Inflammatory macrophage treated with lipopolysaccharide for 1 hour (primary cell): ENCODE measurements at regions not wholly inside any gene's neighbourhood (a gene's known extent, or its start where the extent isn't known, plus 50 kb on each side); places are given as distances from the start of the nearest gene placed in this dataset.

ENCODE experiments used
- DNase-seq, 2 donors: peaks; one replicate each; pipeline ENCODE4 v3.0.0-alpha.2; 2020 to 2022

DNA sequence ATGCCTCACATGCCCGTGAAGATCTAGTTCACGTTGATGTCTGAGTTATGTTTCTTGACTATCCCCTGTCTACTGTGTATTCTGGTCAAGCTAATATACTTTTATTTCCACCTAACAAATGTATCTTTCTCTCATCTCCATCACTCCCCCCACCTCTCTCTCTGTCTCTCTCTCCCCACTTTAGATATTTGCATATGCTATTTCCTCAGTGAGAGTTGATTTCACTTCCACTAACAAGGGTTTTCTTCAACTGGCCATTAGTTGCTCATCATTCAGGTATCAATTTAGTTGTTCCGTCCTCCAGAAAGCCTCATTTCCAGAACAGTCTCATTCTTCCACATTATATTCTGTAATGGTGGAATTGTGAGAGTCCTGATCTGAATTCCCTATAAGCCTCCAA, 1777.8 kb upstream of the TENM3 start:
- no peak for DNase-seq

DNA sequence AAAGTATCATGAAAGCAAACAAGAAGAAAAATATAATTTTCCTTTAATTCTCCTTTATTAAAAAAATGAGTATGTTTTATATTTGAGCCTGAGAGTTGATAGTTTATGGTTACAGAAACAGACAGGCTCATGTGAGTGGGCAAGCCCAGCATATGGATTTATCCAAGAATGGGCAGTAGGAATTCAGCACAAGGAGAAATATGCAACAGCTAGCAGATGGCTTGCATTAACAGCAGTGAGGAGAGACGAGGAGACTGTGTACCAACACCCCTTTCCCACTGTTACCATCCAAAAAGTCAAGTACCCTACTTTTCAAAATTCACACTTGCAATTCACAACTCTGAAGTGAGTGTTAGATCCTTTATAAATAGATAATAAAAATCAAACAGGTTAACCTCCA, 1760.2 kb upstream of the TENM3 start:
- no peak for DNase-seq

DNA sequence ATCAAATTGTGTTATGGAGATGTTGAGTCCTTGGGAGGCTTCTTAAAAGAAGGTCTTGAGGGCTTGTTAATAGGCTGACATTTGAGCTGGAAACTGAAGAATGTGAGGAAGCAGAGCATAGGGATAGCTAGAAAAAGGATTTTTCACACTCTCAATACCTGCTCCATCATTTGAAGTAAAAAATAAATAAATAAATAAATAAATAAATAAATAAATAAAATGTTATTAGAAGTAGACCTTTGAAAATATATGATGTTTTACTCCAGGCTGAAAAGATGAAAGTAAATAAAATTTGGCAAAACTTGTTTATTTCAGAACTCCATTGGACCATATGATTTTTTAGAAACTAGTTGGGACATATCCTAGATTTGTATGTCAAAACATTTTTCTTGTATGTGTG, 1757.8 kb upstream of the TENM3 start:
- DNase-seq: no peak

DNA sequence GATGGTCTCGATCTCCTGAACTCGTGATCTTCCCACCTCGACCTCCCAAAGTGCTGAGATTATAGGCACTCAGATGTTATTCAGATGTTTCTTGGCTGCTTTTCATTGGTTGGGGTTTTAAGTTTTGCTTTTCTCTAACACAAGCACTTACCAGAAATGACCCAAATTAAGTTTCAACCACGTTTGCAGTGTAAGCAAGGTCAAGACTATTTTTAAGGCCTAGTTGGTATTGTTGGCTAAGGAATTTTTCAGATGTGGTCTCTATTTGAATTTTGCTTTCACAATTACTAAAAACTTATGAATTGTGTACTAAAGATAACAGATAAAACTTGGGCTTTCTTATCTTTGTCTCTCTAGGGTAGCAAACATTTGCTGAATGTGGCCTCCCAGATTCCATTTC, 1756.9 kb upstream of the TENM3 start:
- DNase-seq: no peak

DNA sequence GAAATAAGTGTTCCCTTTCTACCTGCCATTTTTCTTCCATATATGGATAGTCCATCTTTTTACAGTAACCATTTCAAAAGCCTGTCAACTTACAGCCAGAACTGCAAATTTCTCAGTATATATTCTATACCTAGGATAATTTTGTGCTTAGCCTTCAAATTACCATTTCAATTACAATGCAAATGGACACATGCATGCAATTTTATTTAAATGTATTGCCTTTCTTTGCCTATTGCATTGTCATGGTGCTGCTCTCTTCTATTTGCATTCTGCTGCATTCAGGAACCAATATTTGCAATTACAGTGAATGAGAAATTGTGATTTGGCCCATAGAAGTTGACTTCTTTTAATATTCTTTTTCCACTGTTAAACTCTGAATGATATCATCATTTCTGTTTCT, 1753.4 kb upstream of the TENM3 start:
- DNase-seq: no peak

DNA sequence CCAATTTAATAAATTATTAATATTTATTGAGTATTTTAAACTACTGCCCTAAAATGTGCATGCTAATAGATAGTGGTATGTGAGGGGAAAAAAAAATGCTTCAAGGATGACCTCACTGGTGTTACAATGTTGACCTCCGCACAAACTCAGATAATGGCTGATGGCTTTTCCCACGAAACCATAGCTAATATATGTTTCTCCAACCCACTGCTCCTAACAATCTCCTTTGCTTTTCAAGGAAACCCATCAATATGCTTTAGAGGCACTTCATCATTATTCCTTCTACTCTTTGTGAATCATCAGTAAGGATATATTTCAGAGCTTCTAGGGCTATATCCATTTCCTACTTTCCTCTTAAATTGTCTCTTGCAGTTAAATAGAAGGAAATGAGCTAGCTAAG, 1752.0 kb upstream of the TENM3 start:
- DNase-seq: no peak

DNA sequence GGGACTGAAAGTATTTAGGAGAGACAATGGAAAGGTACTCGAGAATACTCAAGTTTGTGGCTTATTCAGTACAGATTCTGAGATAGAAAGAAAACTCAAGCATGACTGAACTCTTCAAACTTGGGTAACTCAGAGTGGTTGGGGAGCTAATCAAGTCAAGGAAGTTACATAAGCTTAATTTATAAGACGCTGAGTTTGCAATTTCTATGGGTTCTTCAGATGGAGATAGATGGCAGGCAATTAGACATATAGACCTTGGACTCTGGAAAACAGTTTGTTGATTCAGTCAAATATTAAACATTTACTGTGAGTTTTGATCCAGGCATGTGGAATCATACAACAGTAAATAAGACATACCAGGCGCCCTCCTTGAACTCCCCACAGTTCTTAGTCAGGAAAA, 1749.9 kb upstream of the TENM3 start:
- no peak for DNase-seq

DNA sequence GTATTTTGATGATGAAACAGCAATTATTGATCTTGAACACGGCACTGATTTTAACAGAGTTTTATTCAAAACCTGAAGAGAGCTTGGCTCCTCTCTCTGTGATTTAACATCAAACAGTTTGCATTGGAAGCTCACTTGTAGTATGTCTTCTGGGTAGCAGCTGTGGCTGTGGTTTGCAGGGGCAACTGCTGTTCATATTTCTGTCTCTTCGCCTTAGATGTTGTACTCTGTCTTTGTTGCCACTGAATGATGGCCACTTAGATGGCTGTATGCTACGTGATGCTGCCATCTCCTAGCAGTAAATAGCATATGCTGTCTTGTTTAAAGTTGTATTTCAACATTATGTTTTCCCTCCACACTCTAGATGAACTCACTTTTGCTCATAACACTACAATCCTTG, 1743.0 kb upstream of the TENM3 start:
- no peak for DNase-seq

DNA sequence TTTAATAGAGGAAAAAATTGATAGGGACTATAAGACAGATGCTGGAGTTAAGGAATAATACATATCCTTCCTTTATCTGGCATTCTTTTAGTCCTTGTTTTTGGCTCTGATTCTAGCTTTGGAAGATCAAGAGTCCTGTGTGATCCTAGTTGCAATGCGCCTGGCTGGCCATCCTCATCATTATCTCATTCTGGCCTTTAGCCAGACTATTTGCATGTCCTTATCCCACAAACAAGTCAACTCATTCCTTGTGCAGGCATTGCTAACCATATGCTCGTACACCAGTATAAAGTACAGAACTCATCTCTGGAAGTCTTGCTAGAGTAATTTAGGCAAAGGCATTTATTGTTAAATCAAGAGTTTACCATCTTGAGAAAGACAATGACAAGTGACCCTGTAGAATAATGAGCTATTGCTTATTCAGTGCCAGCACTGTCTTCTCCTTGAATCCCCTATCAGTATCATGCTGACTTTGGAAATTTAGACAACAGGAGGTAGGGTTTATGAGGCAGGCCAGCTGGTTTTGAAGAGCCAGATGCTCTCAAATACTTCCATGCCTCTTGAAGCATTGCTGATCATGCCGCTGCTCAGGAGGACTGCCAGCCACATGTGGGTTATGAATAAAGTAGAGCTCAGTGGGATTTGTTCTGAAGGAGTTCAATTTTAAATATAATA, 1730.3 kb upstream of the TENM3 start:
- DNase-seq: no peak

DNA sequence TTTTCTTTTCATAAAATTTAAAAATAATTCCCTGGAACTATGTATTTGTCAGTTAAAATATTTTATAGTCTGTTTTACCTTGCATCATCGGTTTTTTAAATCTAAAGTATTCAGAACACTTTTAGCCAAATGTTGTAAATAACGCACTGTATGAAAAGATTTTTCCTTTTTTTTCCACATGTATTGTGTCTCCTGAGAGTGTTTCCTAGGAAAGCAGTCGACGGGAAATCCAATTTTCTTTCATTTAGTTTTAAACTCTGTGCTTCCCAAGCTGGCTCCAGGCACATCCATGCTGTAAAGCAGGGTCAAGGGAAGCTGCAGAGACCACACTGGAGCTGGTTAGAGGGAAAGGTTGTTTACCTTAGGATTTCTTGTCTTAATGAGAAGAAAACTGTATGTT, 1724.3 kb upstream of the TENM3 start:
- no peak for DNase-seq

DNA sequence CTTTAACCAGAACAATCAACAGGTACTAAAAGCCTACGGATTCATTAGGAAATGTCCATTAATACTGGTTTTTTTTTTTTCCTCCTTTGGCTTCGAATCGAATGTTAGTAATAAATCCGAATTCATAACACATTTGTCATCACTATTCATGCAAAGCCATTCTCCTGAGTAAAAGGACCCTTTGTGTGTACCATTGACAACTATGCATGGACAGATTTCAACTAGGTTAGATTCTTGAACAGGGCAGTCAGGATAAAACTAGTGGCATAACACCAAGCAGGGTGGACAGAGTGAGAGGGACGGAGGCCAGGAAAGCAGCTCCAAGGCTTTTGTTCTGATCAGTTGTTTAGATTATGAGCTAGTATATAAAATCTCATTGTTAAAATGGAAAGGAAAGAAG, 1722.0 kb upstream of the TENM3 start:
- DNase-seq: no peak

DNA sequence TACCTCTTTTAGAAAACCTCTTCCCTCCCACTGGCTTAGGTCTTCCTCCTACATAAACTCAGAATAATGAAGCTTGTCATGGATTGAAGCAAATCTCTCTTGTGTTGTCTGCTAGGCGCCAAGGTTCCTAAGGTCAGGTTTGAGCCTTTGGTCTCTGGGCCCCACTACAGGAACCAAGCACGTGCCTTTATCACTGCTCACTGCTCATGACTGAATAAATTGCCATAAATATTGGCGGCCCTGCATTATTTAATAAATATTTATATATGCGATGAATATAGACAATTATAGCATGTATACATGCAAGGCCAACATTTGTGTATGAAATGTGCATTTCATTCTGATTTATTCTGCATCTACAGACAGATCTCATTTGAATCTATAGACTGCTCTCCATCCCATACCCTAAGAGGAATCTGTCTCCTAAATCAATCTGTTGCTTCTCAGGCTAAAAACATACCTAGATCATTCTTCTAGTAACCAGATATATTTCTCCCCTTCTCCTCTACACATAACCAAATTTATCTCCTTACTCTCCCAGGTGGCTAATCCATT, 1717.6 kb upstream of the TENM3 start:
- no peak for DNase-seq

DNA sequence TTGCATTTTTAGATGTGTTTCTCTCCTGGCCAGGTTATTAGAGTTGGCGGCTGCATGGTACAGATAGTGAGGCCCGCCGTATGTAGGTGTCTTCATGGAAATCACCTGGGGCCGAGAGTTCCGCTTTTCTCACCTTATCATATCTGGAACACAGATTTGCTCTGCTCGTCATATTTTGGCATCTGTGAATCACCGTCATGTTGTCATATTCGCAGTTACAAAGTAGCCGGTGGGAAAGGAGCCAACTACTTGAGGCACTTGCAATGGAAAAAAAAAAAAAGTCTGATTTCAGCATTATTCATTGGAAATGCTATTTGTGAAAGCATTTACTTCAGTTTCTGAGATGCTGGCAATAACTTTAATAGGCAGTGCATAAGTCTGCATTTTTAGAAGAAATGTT, 1715.2 kb upstream of the TENM3 start:
- DNase-seq: no peak

DNA sequence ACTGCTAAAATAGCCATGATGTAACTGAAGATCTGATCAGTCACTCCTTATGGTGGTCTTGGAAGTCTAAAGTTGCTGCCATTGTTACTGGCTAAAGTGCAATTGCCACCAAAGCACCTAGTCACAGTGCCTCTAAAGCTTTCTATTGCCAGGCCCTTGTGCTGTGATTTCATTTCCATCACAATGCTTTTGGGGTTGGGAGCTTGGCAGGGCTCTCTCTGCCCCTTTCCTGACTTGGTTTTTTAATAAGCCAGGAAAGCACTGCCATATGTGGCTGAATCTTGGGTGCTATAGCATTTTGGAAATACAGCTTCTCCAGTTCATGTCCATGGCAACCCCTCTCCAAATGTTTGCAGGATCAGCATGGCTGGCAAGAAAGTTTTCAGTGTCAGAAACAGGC, 1712.4 kb upstream of the TENM3 start:
- DNase-seq: no peak

DNA sequence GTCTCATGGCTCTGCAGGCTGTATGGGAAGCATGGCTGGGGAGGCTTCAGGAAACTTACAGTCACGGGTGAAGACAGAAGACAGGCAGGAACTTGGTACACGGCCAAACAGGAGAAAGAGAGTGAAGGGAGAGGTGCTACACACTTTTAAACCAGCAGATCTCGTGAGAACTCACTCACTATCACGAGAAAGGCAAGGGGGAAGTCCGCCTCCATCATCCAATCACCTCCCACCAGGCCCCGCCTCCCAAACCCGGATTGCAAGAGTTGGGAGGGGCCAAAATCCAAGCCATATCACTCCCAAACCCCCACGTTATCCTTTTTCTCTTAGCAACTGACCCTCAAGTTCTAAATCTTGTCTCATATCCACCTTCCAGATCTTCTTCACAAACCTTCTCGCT, 1710.5 kb upstream of the TENM3 start:
- no peak for DNase-seq

DNA sequence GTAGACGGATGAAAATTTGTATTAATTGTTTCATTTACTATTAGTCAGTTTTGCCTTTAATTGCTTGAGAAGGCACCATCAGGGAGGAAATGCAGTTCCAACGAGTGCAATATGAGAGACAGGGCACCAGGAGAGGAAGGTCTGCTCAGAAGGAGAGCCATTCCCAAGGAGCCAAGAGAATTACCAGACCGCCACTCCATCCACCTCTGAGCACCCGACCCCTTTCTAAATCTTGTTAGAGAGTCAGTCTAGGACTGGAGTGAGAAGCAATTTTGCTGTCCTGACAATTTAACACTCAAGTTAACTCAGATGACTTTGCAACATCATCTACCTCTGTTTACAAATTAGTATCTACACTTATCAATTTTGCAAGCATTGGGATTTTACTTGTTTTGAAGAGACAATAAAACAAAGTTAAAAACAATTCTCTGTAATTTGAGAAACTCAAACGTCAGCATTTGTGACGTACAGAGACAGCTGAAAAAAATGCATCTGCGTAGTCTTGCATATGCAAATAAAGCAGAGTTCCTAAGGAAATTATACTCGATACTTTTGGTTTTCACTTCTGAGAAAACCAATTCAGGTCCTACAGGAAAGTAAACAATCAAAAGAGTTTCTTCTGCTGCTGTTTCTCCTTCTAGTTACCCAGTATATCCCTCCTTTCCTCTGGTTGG, 1704.7 kb upstream of the TENM3 start:
- no peak for DNase-seq

DNA sequence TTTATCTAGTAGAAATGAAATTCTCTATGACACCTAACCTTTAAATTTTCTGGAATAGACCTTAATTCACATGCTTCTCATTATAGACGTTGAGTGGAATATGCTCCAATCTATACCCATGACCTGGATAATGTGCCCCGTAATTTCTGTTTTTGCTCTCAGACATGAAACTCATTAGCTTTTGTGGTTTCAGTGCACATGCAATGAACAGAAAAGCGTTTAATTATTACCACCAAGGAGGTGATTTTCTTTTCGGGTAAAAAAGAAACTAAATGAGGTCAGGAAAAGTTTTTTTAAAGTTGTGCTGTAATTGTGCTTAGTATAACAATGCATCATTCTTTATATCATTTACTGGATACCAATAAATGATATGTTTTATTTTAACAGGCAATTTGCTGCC, 1703.9 kb upstream of the TENM3 start:
- DNase-seq: no peak

DNA sequence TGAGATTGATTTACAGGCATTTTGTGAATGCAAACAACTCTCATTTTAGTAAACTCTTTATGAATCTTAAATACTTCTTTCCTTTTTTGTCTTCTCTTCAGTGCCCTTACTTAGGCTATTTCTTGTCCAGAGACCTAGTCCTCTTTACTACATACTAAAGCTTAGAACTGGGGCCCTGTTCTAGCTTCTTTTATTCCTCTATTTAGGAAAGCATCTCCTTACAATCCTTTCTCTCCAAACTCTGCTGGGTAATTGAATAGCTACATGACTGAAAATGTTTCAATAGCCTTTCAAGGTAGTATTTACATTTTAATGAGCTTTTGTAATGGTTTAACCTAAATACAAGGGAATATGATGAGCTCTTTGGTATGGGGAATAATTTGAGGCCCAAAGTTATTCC, 1701.5 kb upstream of the TENM3 start:
- no peak for DNase-seq

DNA sequence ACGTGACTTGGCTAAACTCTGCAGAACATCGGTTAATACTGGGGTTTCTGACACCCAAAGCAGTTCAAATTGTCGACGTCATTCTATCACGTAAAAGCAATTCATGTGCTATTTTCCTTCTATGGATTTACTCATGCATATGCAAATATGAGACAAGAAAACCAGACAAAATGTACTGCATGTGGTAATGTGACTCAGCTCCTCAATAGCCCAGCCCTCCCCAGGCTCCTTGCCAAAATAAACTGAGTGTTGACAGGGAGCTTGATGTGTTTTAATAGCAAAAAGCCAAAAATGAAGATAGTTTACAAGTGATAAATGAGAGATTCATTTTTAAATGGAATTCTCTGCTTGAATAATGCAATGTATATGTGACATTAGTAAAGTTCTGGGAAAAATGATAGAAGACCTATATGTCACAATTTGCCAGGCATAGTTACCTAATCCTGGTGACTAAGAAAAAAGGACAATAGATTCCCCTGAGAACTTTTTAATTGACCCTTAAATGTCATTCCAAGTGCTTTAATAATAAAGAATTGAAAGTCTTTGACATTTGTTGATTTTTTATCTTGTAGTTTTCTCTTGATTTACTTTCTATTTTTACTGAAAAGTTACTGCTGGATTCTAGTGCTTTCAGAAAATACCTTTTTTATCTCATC, 1700.6 kb upstream of the TENM3 start:
- no peak for DNase-seq

DNA sequence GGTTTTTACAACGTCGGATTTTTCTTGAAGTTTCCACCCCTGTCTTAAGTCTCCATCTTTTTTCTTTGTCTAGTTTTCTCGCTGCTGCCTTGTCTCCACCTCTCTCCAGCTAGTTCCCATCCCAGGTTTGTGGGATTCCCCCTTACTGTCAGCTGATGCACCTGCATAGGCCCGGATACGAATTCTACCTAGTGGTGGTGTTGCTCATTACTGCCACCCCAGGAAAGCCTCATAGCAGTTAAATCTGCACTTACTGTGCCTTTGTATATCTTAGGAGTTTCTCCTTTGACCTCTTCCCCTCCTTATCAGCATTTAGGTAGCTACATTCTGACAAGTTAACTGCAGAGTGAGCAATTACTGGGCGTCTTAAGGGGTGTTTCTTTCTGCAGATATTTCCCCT, 1693.1 kb upstream of the TENM3 start:
- DNase-seq: no peak

DNA sequence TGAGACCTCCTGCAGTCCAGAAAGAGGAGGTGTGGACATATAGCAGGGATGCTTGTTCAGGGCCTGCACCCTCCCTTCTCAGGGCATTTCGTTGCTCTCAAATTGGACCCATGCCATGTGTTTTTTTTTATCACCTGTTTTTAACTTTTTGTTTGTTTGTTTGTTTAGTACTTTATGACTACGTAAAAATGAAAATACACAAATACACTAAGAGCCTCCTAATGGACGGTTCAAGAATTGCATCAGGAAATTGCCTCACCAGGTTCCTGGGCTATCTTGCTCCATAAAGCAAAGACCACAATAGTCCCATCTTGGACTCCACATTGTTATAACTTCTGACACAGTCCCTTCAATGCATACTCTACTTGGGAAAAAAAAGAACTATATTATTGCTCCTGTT, 1685.9 kb upstream of the TENM3 start:
- DNase-seq: peak in 1 of 2 donors; percentile 3

DNA sequence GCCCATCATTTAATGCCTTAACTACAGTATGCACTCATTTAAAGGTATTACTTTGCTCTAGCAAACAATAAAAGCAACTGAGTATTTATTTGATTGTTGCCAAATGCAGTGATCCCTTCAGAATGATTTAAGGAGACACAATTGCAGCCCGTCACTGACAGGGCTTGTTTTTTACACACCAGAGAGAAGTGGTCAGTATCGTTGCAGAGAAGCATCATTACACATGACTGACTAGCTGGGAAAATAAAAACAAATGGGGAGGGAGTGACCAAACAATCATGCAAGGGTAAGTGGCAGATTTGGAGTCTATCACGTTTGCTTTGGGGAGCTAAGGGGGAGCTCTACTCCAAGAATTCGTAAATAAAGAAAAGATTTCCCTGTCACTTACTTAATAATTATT, 1685.3 kb upstream of the TENM3 start:
- DNase-seq: no peak

DNA sequence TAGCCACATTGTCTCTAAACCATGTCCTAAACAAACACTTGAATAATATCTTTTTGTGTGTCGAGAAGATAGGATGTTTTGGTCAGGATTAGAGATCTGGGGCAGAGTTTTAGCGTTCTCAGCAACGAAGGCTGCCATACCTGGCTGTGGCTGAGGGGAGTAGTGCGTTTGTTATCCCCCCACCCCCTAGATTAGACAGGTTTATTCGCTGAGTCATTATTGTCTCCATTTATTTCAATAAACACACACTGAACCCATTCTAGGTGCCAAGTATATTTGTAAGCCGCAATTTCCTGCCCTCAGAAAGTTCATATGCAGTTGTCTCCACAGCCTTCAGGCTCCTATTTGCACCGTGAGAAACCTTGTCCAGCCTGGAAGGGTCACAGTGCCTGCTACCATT, 1684.8 kb upstream of the TENM3 start:
- DNase-seq: no peak

DNA sequence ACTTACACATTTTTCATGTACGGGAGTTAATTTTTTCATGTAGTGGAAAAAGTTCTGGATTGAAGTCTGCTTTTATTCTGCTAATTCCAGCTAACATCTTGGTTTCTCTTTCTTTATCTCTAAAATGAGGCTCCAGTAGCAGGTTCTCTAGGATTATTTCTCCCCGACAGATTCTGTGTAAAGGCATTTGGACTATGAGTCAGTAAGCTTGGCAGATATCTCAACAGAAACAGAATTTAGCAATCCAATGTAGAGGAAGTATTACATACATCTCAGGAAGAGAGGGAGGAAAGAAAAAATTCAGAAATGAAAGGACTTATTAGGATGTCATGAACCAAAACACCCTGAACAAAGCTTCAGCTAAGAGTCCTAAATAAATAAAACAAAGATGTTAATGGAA, 1682.3 kb upstream of the TENM3 start:
- DNase-seq: peak; percentile 1 to 14
